ENCODE measurements at regions not wholly inside any gene's neighbourhood (a gene's known extent, or its start where the extent isn't known, plus 50 kb on each side); places are given as distances from the start of the nearest gene placed in this dataset.

DNA sequence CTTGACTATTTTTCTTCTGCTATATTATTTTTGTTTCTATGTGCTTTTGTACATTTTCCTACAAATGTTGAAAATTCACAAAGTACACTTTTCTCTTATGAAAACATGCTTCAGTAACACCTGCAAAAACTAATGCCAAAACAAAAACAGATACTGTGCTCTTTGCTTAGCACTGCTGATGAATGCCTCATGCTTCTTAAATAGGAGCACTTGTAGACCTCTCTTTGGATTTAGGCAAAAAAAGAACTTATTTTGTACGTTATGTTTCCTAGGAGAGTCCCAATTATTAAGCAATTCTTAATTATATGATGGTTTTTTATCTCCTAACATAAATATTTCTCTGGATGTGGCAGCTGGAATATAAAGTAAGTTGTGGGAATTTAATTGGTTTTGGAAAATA lies 285.0 kb upstream of the ARSJ start:
- Histone ChIP-seq H3K4me1 (no peaks in the 10 kb centered on the region), H3K27me3 (no peaks in the 10 kb centered on the region), H3K9me3 (no peaks in the 10 kb centered on the region), H3K4me3 (no peak overlapping the region), H3K27ac (no peak overlapping the region), H3K36me3 (no peaks in the 10 kb centered on the region)
- intact Hi-C loops (cut with DNase I) = no loop called here
- DNase-seq = no peak
- TF ChIP-seq, protein P1, sequence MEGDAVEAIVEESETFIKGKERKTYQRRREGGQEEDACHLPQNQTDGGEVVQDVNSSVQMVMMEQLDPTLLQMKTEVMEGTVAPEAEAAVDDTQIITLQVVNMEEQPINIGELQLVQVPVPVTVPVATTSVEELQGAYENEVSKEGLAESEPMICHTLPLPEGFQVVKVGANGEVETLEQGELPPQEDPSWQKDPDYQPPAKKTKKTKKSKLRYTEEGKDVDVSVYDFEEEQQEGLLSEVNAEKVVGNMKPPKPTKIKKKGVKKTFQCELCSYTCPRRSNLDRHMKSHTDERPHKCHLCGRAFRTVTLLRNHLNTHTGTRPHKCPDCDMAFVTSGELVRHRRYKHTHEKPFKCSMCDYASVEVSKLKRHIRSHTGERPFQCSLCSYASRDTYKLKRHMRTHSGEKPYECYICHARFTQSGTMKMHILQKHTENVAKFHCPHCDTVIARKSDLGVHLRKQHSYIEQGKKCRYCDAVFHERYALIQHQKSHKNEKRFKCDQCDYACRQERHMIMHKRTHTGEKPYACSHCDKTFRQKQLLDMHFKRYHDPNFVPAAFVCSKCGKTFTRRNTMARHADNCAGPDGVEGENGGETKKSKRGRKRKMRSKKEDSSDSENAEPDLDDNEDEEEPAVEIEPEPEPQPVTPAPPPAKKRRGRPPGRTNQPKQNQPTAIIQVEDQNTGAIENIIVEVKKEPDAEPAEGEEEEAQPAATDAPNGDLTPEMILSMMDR (IDR thresholded peaks at IDR 0.05) = no peak
- TF ChIP-seq POLR2A (IDR thresholded peaks at IDR 0.05) = no peak
- no peak for ATAC-seq
- WGBS, 4 donors = 63 to 66% (median 65%) methylated on average over 1 of the region's 1 CpG

DNA sequence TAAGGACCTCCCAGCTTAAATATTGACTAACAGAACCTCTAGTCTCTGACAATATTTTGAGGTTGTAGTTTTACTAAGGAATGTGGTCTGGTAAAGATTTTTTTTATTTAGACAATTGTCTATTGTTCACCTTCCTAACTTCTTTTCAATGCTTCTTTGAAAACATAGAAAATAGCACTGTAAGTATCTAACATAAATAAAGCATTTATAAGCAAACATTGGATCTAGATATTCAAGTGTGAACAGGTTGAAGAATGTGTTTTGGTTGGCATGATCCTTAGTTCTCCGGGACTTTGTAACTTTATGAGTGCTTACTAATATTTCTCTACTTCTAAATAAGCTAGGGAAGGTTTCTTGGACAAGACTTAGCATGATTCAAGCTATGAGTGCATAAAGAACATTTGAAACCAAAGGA lies 285.4 kb upstream of the ARSJ start:
- WGBS, 4 donors = 62 to 73% (median 70%) methylated on average over 1 of the region's 1 CpG
- Histone ChIP-seq H3K4me3 (no peak overlapping the region), H3K36me3 (no peaks in the 10 kb centered on the region), H3K27me3 (no peaks in the 10 kb centered on the region), H3K27ac (no peak overlapping the region), H3K4me1 (no peaks in the 10 kb centered on the region), H3K9me3 (no peaks in the 10 kb centered on the region)
- intact Hi-C loops (cut with DNase I) = no loop called here
- DNase-seq = no peak
- TF ChIP-seq, protein P1 (IDR thresholded peaks at IDR 0.05) = no peak
- no peak for TF ChIP-seq POLR2A (IDR thresholded peaks at IDR 0.05)
- ATAC-seq = no peak

DNA sequence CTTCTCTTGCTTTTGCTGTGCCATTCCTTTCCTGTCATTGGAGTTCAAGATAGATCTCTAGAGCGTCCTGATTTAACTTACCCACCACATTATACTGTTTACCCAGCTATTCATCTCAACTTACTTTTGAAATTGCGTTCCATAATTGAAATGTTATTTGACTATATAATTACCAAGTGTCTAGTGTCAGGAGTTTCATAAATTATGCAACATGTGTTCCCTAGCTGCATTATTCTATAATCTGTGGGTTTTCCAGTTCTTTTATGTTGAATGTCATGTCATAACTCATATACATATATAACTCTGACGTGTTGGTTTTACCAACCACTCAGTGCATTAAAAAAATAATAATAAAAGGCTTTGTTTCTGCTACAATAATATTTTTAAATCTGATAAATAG lies 285.9 kb upstream of the ARSJ start:
- no peaks in the 10 kb centered on the region for H3K4me1 ChIP-seq
- WGBS, 4 donors = 69 to 82% (median 73%) methylated on average over 3 of the region's 3 CpGs
- ATAC-seq = no peak
- H3K27ac ChIP-seq = no peak overlapping the region
- intact Hi-C loops (cut with DNase I) = no loop called here
- no peak for TF ChIP-seq POLR2A (IDR thresholded peaks at IDR 0.05)
- TF ChIP-seq, protein P1 (IDR thresholded peaks at IDR 0.05) = no peak
- H3K27me3 ChIP-seq = no peaks in the 10 kb centered on the region
- no peak overlapping the region for H3K4me3 ChIP-seq
- H3K9me3 ChIP-seq = no peaks in the 10 kb centered on the region
- no peak for DNase-seq
- H3K36me3 ChIP-seq = no peaks in the 10 kb centered on the region

DNA sequence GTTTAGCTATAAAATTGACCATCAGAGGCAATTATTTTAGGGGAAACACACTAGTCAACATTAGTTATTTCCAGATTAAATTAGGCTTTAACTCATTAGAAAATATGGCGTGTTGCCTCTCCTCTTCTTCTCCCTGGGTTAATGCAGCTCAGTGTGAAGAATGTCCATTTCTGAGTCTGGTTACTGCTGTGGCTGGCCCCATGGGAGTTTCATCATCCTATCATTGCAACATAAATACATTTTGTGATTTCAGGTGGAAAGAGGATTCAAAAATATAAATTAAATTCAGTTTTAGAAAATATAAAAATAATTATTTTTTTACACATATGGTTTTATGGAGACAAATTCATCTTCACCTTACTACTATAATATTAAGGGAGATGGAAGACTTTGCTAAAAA lies 288.5 kb upstream of the ARSJ start:
- no peaks in the 10 kb centered on the region for H3K9me3 ChIP-seq
- DNase-seq (no peak), ATAC-seq (no peak)
- WGBS, 4 donors = 77 to 93% (median 88%) methylated on average over 1 of the region's 1 CpG
- TF ChIP-seq POLR2A (IDR thresholded peaks at IDR 0.05) = no peak
- TF ChIP-seq, protein P1 (IDR thresholded peaks at IDR 0.05) = no peak
- no peaks in the 10 kb centered on the region for H3K27me3 ChIP-seq
- intact Hi-C loops (cut with DNase I) = no loop called here
- no peaks in the 10 kb centered on the region for H3K36me3 ChIP-seq
- no peaks in the 10 kb centered on the region for H3K4me1 ChIP-seq
- H3K27ac ChIP-seq = no peak overlapping the region
- H3K4me3 ChIP-seq = no peak overlapping the region
